ENCODE measurements at regions not wholly inside any gene's neighbourhood (a gene's known extent, or its start where the extent isn't known, plus 50 kb on each side); places are given as distances from the start of the nearest gene placed in this dataset.

DNA sequence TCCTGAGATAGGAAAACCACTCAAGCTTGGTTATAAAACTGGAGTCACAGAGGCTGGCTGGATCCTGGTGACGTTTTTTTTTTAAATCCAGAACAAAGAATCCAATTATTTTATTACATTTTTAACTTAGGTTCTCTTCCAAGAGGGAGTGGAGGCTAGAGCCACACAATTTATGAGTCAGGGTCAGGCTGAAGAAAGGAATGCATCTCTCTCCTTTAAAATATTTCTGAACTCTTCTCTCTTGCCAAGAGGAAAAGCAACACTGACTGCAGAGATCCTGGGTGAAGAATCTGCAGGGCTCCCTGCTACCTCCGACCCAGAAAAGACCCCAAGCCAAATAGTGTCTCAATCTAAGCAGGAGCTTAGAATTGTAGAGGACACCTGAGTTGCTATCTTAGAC, 88.5 kb upstream of the SSTR4 start:
- DNase-seq (ENCODE audit: low read depth in 1 of 2, low spot score in 1 of 2) (no peak), FAIRE-seq (no peak), ATAC-seq (peak in 1 of 2 experiments; percentile 53; a peak in 2 of 6 replicates)
- Histone ChIP-seq H3K4me1 (peaks cover 29% of the 10 kb centered on the region), H3K27ac (peak overlapping the region; percentile 22 to 61), H3K4me3 (no peak overlapping the region), H3K4me2 (peak overlapping the region; percentile 26; the same call in 2 of the 3 replicates), H3K9me3 (no peaks in the 10 kb centered on the region)
- ChIA-PET POLR2A (no interaction called here), CTCF (interaction anchor here (0.8 kb wide), 1 partner anchor 28 kb away, joined by 3 read pairs; no protein-coding TSS in a partner anchor)
- WGBS (ENCODE audit: missing lambda C conversion rate), result 10% methylated on average over 2 of the region's 2 CpGs
- TF ChIP-seq CBX2 (IDR thresholded peaks at IDR 0.05; ENCODE audit: borderline replicate concordance, low read depth) (no peak), POLR2A (IDR thresholded peaks at IDR 0.05; ENCODE audit: low read length) (no peak), MAZ (IDR thresholded peaks at IDR 0.05; ENCODE audit: borderline replicate concordance, low read depth, low read length) (no peak), FOXS1 (CRISPR knock-in tag; IDR thresholded peaks at IDR 0.05) (no peak), PHF8 (IDR thresholded peaks at IDR 0.05; ENCODE audit: borderline replicate concordance, low read depth) (no peak), FOSL2 (IDR thresholded peaks at IDR 0.05) (no peak), FOSL2 (CRISPR knock-in tag; IDR thresholded peaks at IDR 0.05) (no peak)

DNA sequence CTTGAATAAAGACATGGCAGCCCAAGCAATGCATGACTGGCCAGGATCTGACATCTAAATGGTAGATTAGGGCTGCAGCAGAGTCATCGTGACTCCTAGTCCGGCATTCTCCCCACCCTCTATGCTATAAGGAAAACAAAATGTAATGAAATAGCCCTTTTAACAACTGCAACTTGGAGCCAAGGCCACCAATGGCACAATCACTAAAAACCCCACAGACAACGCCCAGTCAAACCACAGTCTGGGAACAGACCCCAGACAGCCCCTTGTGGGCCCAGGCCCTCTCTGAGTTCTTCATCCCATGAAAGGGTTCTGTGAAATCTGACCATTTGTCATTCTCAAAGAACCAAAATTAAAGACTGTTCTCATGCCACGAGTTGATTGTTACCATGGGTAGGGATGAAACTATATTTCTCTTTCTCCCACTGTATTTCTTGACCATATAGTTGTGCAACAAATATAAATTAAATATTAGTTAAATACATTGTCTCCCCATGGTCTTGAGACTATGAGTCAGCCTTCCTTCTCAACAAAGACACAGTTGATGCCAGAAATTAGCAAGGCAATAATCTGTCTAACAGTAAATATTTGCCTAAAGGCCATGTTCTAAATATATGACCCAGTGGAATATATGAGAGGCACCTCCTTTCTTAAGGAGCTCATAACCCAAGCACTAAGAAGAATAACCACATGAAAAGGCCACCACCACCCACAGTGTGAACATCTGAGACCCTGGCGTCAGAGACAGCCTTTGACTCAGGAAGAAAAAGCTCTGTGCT, 85.6 kb upstream of the SSTR4 start:
- ChIA-PET CTCF (interaction anchor here (0.7 to 1.6 kb wide), 3 partner anchors 9 to 258 kb away, joined by 3 to 8 read pairs (median 3); no protein-coding TSS in a partner anchor), POLR2A (no interaction called here)
- WGBS (ENCODE audit: missing lambda C conversion rate), result 64% methylated on average over 5 of the region's 5 CpGs

More for the DNA sequence above, 85.6 kb upstream of the SSTR4 start:
- H3K4me3 ChIP-seq, result no peak overlapping the region
- peak overlapping the region; percentile 49 to 72 for H3K27ac ChIP-seq
- peaks cover 29% of the 10 kb centered on the region for H3K4me1 ChIP-seq
- no peaks in the 10 kb centered on the region for H3K9me3 ChIP-seq
- H3K4me2 ChIP-seq, result peak overlapping the region; percentile 28
- DNase-seq (ENCODE audit: low read depth in 1 of 2, low spot score in 1 of 2) (peak in 1 of 2 experiments; percentile 26), ATAC-seq (peak in 1 of 2 experiments; percentile 25; a peak in 1 of 6 replicates), FAIRE-seq (no peak)
- TF ChIP-seq EHF (CRISPR knock-in tag; IDR thresholded peaks at IDR 0.05) (no peak), EP300 (IDR thresholded peaks at IDR 0.05) (peak in 1 of 2 experiments; percentile 22; a peak in 1 of 5 replicates), CEBPB (IDR thresholded peaks at IDR 0.05) (peak; percentile 43 to 64; a peak in 2 of 4 replicates), SMC3 (IDR thresholded peaks at IDR 0.05) (no peak), FOSL2 (IDR thresholded peaks at IDR 0.05) (0 out of 2 replicates have a peak, but pooled peaks have one; percentile 9), FOSL2 (CRISPR knock-in tag; IDR thresholded peaks at IDR 0.05) (no peak), RAD21 (conservative IDR thresholded peaks at IDR 0.05 in 1 of 2, IDR thresholded peaks at IDR 0.05 in 1 of 2) (no peak), NPAS2 (CRISPR knock-in tag; IDR thresholded peaks at IDR 0.05; ENCODE audit: borderline replicate concordance) (no peak), ESRRA (IDR thresholded peaks at IDR 0.05; ENCODE audit: borderline replicate concordance, low read length) (no peak), JUNB (IDR thresholded peaks at IDR 0.05) (peak; percentile 60), MAZ (IDR thresholded peaks at IDR 0.05; ENCODE audit: borderline replicate concordance, low read depth, low read length) (no peak), HOXA7 (CRISPR knock-in tag; IDR thresholded peaks at IDR 0.05) (no peak)
- TF ChIP-seq, protein P1, sequence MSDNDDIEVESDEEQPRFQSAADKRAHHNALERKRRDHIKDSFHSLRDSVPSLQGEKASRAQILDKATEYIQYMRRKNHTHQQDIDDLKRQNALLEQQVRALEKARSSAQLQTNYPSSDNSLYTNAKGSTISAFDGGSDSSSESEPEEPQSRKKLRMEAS (IDR thresholded peaks at IDR 0.05), result no peak
- TF ChIP-seq, protein P2, sequence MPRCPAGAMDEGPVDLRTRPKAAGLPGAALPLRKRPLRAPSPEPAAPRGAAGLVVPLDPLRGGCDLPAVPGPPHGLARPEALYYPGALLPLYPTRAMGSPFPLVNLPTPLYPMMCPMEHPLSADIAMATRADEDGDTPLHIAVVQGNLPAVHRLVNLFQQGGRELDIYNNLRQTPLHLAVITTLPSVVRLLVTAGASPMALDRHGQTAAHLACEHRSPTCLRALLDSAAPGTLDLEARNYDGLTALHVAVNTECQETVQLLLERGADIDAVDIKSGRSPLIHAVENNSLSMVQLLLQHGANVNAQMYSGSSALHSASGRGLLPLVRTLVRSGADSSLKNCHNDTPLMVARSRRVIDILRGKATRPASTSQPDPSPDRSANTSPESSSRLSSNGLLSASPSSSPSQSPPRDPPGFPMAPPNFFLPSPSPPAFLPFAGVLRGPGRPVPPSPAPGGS (IDR thresholded peaks at IDR 0.05), result no peak
- TF ChIP-seq, protein P3, sequence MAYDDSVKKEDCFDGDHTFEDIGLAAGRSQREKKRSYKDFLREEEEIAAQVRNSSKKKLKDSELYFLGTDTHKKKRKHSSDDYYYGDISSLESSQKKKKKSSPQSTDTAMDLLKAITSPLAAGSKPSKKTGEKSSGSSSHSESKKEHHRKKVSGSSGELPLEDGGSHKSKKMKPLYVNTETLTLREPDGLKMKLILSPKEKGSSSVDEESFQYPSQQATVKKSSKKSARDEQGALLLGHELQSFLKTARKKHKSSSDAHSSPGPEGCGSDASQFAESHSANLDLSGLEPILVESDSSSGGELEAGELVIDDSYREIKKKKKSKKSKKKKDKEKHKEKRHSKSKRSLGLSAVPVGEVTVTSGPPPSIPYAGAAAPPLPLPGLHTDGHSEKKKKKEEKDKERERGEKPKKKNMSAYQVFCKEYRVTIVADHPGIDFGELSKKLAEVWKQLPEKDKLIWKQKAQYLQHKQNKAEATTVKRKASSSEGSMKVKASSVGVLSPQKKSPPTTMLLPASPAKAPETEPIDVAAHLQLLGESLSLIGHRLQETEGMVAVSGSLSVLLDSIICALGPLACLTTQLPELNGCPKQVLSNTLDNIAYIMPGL (CRISPR knock-in tag; IDR thresholded peaks at IDR 0.05; ENCODE audit: borderline replicate concordance), result no peak
- TF ChIP-seq, protein P4, sequence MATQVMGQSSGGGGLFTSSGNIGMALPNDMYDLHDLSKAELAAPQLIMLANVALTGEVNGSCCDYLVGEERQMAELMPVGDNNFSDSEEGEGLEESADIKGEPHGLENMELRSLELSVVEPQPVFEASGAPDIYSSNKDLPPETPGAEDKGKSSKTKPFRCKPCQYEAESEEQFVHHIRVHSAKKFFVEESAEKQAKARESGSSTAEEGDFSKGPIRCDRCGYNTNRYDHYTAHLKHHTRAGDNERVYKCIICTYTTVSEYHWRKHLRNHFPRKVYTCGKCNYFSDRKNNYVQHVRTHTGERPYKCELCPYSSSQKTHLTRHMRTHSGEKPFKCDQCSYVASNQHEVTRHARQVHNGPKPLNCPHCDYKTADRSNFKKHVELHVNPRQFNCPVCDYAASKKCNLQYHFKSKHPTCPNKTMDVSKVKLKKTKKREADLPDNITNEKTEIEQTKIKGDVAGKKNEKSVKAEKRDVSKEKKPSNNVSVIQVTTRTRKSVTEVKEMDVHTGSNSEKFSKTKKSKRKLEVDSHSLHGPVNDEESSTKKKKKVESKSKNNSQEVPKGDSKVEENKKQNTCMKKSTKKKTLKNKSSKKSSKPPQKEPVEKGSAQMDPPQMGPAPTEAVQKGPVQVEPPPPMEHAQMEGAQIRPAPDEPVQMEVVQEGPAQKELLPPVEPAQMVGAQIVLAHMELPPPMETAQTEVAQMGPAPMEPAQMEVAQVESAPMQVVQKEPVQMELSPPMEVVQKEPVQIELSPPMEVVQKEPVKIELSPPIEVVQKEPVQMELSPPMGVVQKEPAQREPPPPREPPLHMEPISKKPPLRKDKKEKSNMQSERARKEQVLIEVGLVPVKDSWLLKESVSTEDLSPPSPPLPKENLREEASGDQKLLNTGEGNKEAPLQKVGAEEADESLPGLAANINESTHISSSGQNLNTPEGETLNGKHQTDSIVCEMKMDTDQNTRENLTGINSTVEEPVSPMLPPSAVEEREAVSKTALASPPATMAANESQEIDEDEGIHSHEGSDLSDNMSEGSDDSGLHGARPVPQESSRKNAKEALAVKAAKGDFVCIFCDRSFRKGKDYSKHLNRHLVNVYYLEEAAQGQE (IDR thresholded peaks at IDR 0.05), result no peak
